ENCODE measurements at regions not wholly inside any gene's neighbourhood (a gene's known extent, or its start where the extent isn't known, plus 50 kb on each side); places are given as distances from the start of the nearest gene placed in this dataset.

DNA sequence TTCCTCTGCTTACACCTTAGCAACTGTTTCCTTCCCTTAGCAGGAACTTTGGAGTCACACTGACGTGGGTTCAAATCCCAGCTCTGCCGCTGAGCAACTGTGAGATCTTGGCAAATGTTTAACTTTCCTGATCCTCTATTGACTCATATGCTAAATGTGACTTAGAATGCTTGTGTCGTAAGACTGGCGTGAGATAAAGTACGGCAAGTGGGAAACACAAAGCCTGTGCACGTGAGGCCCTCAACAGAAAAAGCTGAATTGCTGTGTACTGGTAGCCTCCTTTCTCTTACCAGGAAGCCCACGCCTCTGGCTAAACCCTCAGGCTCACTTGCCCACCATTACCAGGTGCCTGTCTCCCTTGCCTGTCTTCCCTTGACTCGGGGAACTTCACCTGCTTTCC is 135.4 kb upstream of the TNR start:
- DNase-seq (ENCODE audit: low spot score), result no peak
- TF ChIP-seq, protein P1, sequence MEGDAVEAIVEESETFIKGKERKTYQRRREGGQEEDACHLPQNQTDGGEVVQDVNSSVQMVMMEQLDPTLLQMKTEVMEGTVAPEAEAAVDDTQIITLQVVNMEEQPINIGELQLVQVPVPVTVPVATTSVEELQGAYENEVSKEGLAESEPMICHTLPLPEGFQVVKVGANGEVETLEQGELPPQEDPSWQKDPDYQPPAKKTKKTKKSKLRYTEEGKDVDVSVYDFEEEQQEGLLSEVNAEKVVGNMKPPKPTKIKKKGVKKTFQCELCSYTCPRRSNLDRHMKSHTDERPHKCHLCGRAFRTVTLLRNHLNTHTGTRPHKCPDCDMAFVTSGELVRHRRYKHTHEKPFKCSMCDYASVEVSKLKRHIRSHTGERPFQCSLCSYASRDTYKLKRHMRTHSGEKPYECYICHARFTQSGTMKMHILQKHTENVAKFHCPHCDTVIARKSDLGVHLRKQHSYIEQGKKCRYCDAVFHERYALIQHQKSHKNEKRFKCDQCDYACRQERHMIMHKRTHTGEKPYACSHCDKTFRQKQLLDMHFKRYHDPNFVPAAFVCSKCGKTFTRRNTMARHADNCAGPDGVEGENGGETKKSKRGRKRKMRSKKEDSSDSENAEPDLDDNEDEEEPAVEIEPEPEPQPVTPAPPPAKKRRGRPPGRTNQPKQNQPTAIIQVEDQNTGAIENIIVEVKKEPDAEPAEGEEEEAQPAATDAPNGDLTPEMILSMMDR (IDR thresholded peaks at IDR 0.05; ENCODE audit: borderline replicate concordance, control extremely low read depth, extremely low read depth, insufficient read depth, missing control alignments), result no peak
- in situ Hi-C loops (cut with MboI; ENCODE audit: low sequenced_read_pairs, unreplicated experiment), result no loop called here

DNA sequence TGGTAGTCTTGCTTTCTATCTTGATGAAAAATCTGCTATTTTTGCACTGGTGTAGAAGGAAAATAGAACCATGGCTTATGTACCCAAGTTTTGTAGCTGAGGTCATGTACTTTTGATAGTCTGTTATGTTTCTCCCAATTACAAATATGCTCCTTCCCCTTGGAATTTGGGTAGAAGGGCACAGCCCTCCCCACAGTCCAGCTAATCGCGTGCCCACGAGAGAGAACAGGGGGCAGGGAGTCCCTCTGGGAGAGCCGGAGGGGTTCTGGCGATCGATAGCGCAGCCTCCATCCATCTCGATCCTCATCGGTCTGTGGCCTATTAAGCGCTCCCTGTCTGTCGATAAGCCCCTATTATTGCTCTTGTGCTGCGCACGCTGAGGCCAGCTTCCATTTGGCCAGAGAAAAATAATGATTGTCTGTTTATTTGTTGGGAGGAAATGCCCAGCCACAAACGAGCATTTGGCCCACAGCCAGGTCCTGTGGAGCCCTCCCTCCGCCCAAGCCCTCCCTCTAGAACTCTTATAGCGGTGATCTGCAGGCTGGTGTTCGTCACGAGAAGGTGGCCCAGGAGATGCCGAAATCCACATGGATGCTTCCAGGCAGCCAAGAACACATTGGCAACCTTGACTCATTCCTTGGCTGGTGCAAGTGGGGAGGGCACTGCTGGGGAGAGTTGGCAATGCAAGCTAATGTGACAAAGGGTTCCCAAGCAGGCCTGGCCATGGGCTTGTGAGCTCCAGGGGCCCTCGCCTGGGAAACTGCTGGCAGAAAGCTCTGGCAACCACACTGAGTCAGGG is 134.7 kb upstream of the TNR start:
- no peak for DNase-seq (ENCODE audit: low spot score)
- in situ Hi-C loops (cut with MboI; ENCODE audit: low sequenced_read_pairs, unreplicated experiment), result no loop called here
- TF ChIP-seq, protein P1 (IDR thresholded peaks at IDR 0.05; ENCODE audit: borderline replicate concordance, control extremely low read depth, extremely low read depth, insufficient read depth, missing control alignments), result no peak

DNA sequence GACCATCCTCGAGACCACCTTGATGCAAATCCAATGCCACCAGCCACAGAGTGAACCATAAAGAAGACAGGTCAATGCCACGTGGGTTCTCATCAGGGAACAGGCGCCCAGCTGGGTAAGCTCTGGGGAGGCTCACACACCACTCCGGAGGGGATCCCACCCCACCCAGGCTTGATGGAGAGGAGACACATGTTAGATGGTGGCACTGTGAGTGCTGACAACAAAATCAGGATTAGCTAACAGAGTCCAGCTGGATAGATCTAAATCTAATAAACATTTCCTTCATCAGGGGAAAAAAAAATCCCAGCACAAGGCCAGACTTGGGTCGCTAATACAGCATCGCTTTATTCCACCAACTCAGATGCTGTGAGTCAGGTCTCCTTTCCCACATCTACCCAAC is 132.2 kb upstream of the TNR start:
- in situ Hi-C loops (cut with MboI; ENCODE audit: low sequenced_read_pairs, unreplicated experiment), result no loop called here
- TF ChIP-seq, protein P1 (IDR thresholded peaks at IDR 0.05; ENCODE audit: borderline replicate concordance, control extremely low read depth, extremely low read depth, insufficient read depth, missing control alignments), result no peak
- no peak for DNase-seq (ENCODE audit: low spot score)

DNA sequence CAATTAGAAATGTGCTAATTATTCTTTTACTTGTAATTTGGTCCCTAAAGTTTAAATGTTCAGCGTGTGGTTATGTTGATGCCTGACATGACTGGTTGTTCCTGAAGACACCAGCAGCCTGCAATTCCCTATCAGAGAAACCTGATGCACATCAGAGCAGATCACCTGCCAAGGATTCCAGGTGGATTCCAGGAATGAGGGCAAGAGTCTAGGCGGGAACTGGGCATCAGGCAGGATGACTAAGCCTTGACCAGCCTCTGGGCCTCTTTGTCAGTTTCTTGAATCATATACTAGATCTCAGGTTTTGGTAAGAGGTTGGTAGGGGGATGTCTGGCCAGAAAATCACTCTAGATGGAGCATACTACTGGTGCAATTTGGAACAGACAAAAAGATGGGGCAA is 130.7 kb upstream of the TNR start:
- in situ Hi-C loops (cut with MboI; ENCODE audit: low sequenced_read_pairs, unreplicated experiment), result no loop called here
- TF ChIP-seq, protein P1 (IDR thresholded peaks at IDR 0.05; ENCODE audit: borderline replicate concordance, control extremely low read depth, extremely low read depth, insufficient read depth, missing control alignments), result no peak
- DNase-seq (ENCODE audit: low spot score), result no peak

DNA sequence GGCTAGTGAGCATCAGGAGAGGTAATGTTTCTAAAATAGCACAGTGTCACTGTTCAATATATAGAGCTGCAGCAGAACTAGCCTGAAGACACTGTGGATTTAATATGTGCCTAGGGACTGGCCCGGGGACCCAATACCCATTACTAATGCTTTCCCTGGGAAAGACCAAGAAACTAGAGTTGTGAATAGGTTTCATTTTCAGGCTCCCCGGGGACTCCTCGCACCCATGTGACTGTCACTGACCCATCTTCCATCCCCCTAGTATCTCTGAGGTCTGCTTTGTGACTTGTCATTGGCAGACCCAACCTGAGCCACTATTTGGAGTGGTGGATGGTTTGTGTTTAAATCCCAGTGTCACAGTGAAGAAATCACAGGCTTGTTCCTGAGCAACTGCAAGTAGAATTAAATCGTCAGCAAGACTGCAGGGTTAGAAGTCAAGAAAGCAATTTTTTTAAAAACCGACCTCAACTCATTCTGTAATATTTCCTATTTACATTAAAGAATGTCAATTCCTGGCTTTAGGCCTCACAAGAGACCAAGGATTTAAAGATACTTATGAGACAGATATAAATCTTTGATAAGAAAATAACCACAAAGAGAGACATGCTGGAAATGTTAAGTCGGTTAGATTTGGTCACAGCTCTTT is 130.0 kb upstream of the TNR start:
- in situ Hi-C loops (cut with MboI; ENCODE audit: low sequenced_read_pairs, unreplicated experiment), result no loop called here

DNA sequence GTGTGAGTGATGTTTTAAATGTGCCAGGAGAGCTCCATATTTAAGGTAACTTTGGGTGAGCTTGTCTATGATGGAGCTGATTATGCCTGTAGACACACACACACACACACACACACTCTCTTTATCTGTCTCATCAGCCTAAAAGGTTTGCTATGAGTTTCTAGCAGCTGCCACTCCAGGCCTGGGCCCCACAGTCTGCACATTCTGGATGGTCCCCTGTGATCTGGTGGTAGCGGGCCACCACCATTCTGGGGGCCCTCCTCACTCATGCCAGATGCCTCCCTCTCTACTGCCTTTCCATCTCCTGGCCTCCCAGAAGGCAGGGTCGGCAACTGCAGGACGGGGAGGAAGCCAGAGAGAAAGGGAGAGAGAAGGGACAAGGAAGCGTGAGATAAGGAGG is 129.2 kb upstream of the TNR start:
- DNase-seq (ENCODE audit: low spot score), result no peak
- TF ChIP-seq, protein P1 (IDR thresholded peaks at IDR 0.05; ENCODE audit: borderline replicate concordance, control extremely low read depth, extremely low read depth, insufficient read depth, missing control alignments), result no peak
- in situ Hi-C loops (cut with MboI; ENCODE audit: low sequenced_read_pairs, unreplicated experiment), result no loop called here

More for the DNA sequence above, 130.0 kb upstream of the TNR start:
- TF ChIP-seq, protein P1 (IDR thresholded peaks at IDR 0.05; ENCODE audit: borderline replicate concordance, control extremely low read depth, extremely low read depth, insufficient read depth, missing control alignments), result no peak
- peak; percentile 41 for DNase-seq (ENCODE audit: low spot score)
